ENCODE measurements at regions not wholly inside any gene's neighbourhood (a gene's known extent, or its start where the extent isn't known, plus 50 kb on each side); places are given as distances from the start of the nearest gene placed in this dataset.

- DNase-seq: no peak
Observed at GRCh38 chr14:100638211-100638855, 51.1 kb upstream of the BEGAIN start.

- DNase-seq: no peak
Observed at GRCh38 chr14:100639280-100639679, 52.1 kb upstream of the BEGAIN start.

GRCh38 chr14:100640471-100641273 lies 53.5 kb upstream of the BEGAIN start:
- no peak for DNase-seq

GRCh38 chr14:100641274-100641860 lies 54.1 kb upstream of the BEGAIN start:
- no peak for DNase-seq

- DNase-seq: no peak
Observed at GRCh38 chr14:100643426-100643825, 56.2 kb upstream of the BEGAIN start.

- DNase-seq: peak; percentile 55
Observed at GRCh38 chr14:100644383-100644782, 57.2 kb upstream of the BEGAIN start.

- no peak for DNase-seq
Observed at GRCh38 chr14:100644784-100645183, 57.6 kb upstream of the BEGAIN start.

- DNase-seq: peak; percentile 91
Observed at GRCh38 chr14:100645196-100645981, 58.2 kb upstream of the BEGAIN start.

GRCh38 chr14:100645982-100646314 lies 58.7 kb upstream of the BEGAIN start:
- no peak for DNase-seq

GRCh38 chr14:100648474-100649172 lies 61.4 kb upstream of the BEGAIN start:
- no peak for DNase-seq

- DNase-seq: peak; percentile 39
Observed at GRCh38 chr14:100649173-100649519, 61.9 kb upstream of the BEGAIN start.

GRCh38 chr14:100651999-100652508 lies 64.8 kb upstream of the BEGAIN start:
- no peak for DNase-seq

- DNase-seq: no peak
Observed at GRCh38 chr14:100652744-100653143, 65.5 kb upstream of the BEGAIN start.

- DNase-seq: peak; percentile 28
Observed at GRCh38 chr14:100653409-100653808, 66.2 kb upstream of the BEGAIN start.

GRCh38 chr14:100654025-100654813 lies 67.0 kb upstream of the BEGAIN start:
- no peak for DNase-seq

- peak; percentile 53 for DNase-seq
Observed at GRCh38 chr14:100654814-100655740, 67.9 kb upstream of the BEGAIN start.

- no peak for DNase-seq
Observed at GRCh38 chr14:100655741-100656085, 68.5 kb upstream of the BEGAIN start.

- DNase-seq: no peak
Observed at GRCh38 chr14:100656996-100657395, 69.7 kb upstream of the DLK1 start.

GRCh38 chr14:100657780-100658179 lies 68.9 kb upstream of the DLK1 start:
- no peak for DNase-seq

- DNase-seq: no peak
Observed at GRCh38 chr14:100658181-100658886, 68.4 kb upstream of the DLK1 start.

Data from dermis blood vessel endothelial cell (primary cell).